HG03432 (cell line): ENCODE measurements at regions not wholly inside any gene's neighbourhood (a gene's known extent, or its start where the extent isn't known, plus 50 kb on each side); places are given as distances from the start of the nearest gene placed in this dataset.
"Not testable (repeated sequence)": the region's sequence is repeated elsewhere in the genome, so short reads cannot be mapped to it uniquely, and the experiment has no call there.

Experiments
- ATAC-seq: cut with Tn5 transposase; IDR thresholded peaks from one replicate; pipeline ENCODE4 v1.9.1; 2021; ENCODE audit warnings: mild to moderate bottlenecking, moderate library complexity; ENCODE audit not compliant: unreplicated experiment

GRCh38 chr2:126952216-126952615, 53.5 kb downstream of the TEX51 start:
- ATAC-seq = no peak

- ATAC-seq = no peak
Measured at GRCh38 chr2:126953483-126953882, 54.8 kb downstream of the TEX51 start.

GRCh38 chr2:126954831-126955230, 56.1 kb downstream of the TEX51 start:
- ATAC-seq = no peak

- not testable (repeated sequence) for ATAC-seq
Measured at GRCh38 chr2:126956773-126957172, 58.1 kb downstream of the TEX51 start.

- no peak for ATAC-seq
Measured at GRCh38 chr2:126963390-126963789, 64.7 kb downstream of the TEX51 start.

GRCh38 chr2:126966601-126967000, 67.9 kb downstream of the TEX51 start:
- no peak for ATAC-seq

- no peak for ATAC-seq
Measured at GRCh38 chr2:126970583-126970982, 71.9 kb downstream of the TEX51 start.

- no peak for ATAC-seq
Measured at GRCh38 chr2:126971162-126971480, 72.4 kb downstream of the TEX51 start.

GRCh38 chr2:126971481-126972278, 73.0 kb downstream of the TEX51 start:
- peak; percentile 97 for ATAC-seq

GRCh38 chr2:126972279-126972626, 73.6 kb downstream of the TEX51 start:
- no peak for ATAC-seq

GRCh38 chr2:126973745-126974144, 75.1 kb downstream of the TEX51 start:
- ATAC-seq = no peak

GRCh38 chr2:126975671-126976655, 77.3 kb downstream of the TEX51 start:
- ATAC-seq = no peak

- ATAC-seq = no peak
Measured at GRCh38 chr2:126976721-126977328, 78.1 kb downstream of the TEX51 start.

- ATAC-seq = no peak
Measured at GRCh38 chr2:126978333-126978732, 79.6 kb downstream of the TEX51 start.

GRCh38 chr2:126979039-126980003, 80.6 kb downstream of the TEX51 start:
- ATAC-seq = no peak

- ATAC-seq = no peak
Measured at GRCh38 chr2:126981476-126981875, 82.8 kb downstream of the TEX51 start.

GRCh38 chr2:126982935-126983334, 84.2 kb downstream of the TEX51 start:
- no peak for ATAC-seq

GRCh38 chr2:126986631-126987187, 88.0 kb downstream of the TEX51 start:
- ATAC-seq = no peak

GRCh38 chr2:126988482-126988881, 89.8 kb downstream of the TEX51 start:
- no peak for ATAC-seq

GRCh38 chr2:126989064-126989463, 90.4 kb downstream of the TEX51 start:
- ATAC-seq = not testable (repeated sequence)
